ENCODE measurements at regions not wholly inside any gene's neighbourhood (a gene's known extent, or its start where the extent isn't known, plus 50 kb on each side); places are given as distances from the start of the nearest gene placed in this dataset.

GRCh38 chr4:27678027-27678426 lies 817.4 kb downstream of the STIM2 start:
- TF ChIP-seq REST (IDR thresholded peaks at IDR 0.05; ENCODE audit: insufficient read depth in 1 of 2, low read depth in 2 of 2, low read length in 1 of 2) (no peak), CTCF (IDR thresholded peaks at IDR 0.05) (no peak)

All from Panc1 (cell line).